Skeletal muscle satellite cell (primary cell): ENCODE measurements at regions not wholly inside any gene's neighbourhood (a gene's known extent, or its start where the extent isn't known, plus 50 kb on each side); places are given as distances from the start of the nearest gene placed in this dataset.
A peak's percentile ranks its signal among the peaks of the same experiment; 100 is the strongest.

ENCODE experiments used
- H3K27me3 ChIP-seq: 2 replicates; pipeline ENCODE4 v1.7.0; 2013; ENCODE audit warnings: low read length; ENCODE audit not compliant: control insufficient read depth, insufficient read depth
- H3K36me3 ChIP-seq: 2 replicates; pipeline ENCODE4 v1.7.0; 2013; ENCODE audit warnings: mild to moderate bottlenecking, control low read depth, low read length; ENCODE audit not compliant: insufficient read depth
- H3K4me1 ChIP-seq: 2 replicates; pipeline ENCODE4 v1.7.0; 2013; ENCODE audit warnings: low read length; ENCODE audit not compliant: control insufficient read depth, insufficient read depth
- H3K4me2 ChIP-seq: 2 replicates; pipeline ENCODE4 v1.7.0; 2013; ENCODE audit warnings: mild to moderate bottlenecking, low read length
- H3K4me3 ChIP-seq: 2 replicates; pipeline ENCODE4 v1.7.0; 2013; ENCODE audit warnings: low read length
- H3K9ac ChIP-seq: 2 replicates; pipeline ENCODE4 v1.7.0; 2013; ENCODE audit warnings: mild to moderate bottlenecking, low read depth, low read length, moderate library complexity
- H3K9me3 ChIP-seq: replicated peaks from 2 replicates; pipeline ENCODE4 v1.7.0; 2013; ENCODE audit warnings: mild to moderate bottlenecking, control low read depth, low read length

DNA sequence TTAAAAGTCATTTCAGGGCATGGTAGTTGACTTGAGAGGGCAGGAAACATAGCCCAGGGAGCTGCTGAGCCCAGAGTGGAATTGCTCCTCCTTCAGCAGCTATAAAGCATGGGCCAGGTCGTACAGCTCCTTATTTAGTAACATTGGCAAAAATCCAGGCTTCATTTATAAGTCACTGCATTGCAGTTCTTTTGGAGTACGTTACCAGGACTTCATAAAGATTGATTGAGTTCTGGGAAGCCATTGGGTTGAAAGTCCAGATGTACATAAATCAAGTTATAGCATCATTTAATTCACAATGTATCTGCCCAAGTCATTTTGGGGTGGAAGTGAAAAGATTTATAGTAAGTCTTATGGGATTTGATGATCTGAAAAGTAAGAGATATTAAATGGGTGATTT, 53.0 kb upstream of the ANKEF1 start:
- H3K36me3 ChIP-seq, result no peaks in the 10 kb centered on the region
- no peak overlapping the region for H3K4me3 ChIP-seq
- no peaks in the 10 kb centered on the region for H3K9me3 ChIP-seq
- H3K9ac ChIP-seq, result no peak overlapping the region
- H3K4me1 ChIP-seq, result no peaks in the 10 kb centered on the region
- H3K27me3 ChIP-seq, result peaks cover 5% of the 10 kb centered on the region
- H3K4me2 ChIP-seq, result no peak overlapping the region

- no peak overlapping the region for H3K4me3 ChIP-seq
- no peaks in the 10 kb centered on the region for H3K4me1 ChIP-seq
- no peaks in the 10 kb centered on the region for H3K9me3 ChIP-seq
- no peaks in the 10 kb centered on the region for H3K36me3 ChIP-seq
- peak overlapping the region; percentile 9 for H3K9ac ChIP-seq
- H3K4me2 ChIP-seq, result peak overlapping the region; percentile 35
- H3K27me3 ChIP-seq, result peaks cover 16% of the 10 kb centered on the region
Observed at GRCh38 chr20:9978397-9979004, 56.3 kb upstream of the ANKEF1 start.

- Histone ChIP-seq H3K9ac (no peak overlapping the region), H3K9me3 (no peaks in the 10 kb centered on the region), H3K4me3 (no peak overlapping the region), H3K4me2 (no peak overlapping the region), H3K4me1 (no peaks in the 10 kb centered on the region), H3K27me3 (peaks cover 16% of the 10 kb centered on the region), H3K36me3 (no peaks in the 10 kb centered on the region)
Observed at GRCh38 chr20:9977629-9978028, 57.2 kb upstream of the ANKEF1 start.

DNA sequence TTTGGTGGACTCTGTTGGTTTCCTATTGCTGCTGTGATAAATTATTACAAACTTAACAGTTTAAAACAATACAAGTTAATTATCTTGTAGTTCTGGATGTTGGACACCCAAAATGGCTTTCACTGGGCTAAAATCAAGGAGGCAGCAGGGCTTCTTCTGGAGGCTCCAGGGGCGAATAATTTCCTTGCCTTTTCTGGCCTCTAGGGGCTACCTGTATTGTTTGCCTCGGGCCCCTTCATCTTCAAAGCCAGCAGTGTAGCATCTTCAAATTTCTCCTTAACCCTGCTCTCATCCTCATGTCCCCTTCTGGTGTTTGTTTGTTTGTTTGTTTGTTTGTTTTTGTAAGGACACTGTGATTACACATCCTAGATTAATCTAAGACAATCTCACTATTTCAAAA, 60.5 kb upstream of the ANKEF1 start:
- no peak overlapping the region for H3K9ac ChIP-seq
- H3K9me3 ChIP-seq, result no peaks in the 10 kb centered on the region
- H3K4me1 ChIP-seq, result no peaks in the 10 kb centered on the region
- H3K4me3 ChIP-seq, result no peak overlapping the region
- H3K36me3 ChIP-seq, result no peaks in the 10 kb centered on the region
- peaks cover 20% of the 10 kb centered on the region for H3K27me3 ChIP-seq
- H3K4me2 ChIP-seq, result no peak overlapping the region

DNA sequence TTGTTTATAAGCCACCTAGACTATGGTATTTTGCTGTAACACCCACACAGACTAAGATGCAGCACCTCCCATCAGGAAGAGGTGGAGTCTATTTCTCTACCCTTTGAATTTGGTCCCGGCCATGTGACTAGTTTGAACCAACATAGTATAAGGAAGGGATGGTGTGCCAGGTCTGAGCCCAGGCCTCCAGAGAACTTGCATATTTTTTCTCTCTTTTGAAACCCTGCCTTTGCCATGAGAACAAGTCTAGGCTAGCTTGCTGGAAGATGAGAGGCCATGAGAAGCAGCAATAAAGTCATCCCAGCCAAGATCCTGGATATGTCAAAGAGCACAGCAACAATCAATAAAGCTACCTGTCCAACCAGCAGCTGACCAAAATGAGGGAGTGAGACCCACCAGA, 63.0 kb upstream of the ANKEF1 start:
- peaks cover 32% of the 10 kb centered on the region for H3K27me3 ChIP-seq
- no peak overlapping the region for H3K4me3 ChIP-seq
- H3K4me1 ChIP-seq, result no peaks in the 10 kb centered on the region
- no peaks in the 10 kb centered on the region for H3K36me3 ChIP-seq
- H3K4me2 ChIP-seq, result no peak overlapping the region
- H3K9me3 ChIP-seq, result no peaks in the 10 kb centered on the region
- no peak overlapping the region for H3K9ac ChIP-seq

GRCh38 chr20:9969626-9970025, 65.2 kb upstream of the ANKEF1 start:
- Histone ChIP-seq H3K27me3 (peaks cover 24% of the 10 kb centered on the region), H3K9ac (no peak overlapping the region), H3K9me3 (no peaks in the 10 kb centered on the region), H3K4me1 (no peaks in the 10 kb centered on the region), H3K4me3 (no peak overlapping the region), H3K36me3 (no peaks in the 10 kb centered on the region), H3K4me2 (no peak overlapping the region)

DNA sequence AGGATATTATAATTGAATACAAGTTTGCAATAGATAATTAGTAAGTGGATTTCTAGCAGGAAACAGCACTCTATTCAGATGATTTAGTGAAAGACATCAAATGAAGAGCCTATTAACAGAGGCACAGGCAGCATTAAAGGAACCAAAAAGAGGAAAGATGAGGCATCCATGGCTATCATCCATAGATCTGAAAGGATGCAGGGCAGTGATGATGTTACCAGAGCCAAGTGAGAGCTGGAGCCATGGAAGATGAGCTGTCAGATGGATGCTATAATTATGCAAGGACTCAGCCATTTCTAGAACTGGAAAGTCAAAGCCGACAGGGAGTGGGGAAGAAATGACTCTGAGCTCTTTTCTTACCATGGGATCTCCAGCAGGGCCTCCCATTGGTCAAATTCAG, 66.8 kb upstream of the ANKEF1 start:
- Histone ChIP-seq H3K27me3 (peaks cover 24% of the 10 kb centered on the region), H3K4me1 (no peaks in the 10 kb centered on the region), H3K9me3 (no peaks in the 10 kb centered on the region), H3K36me3 (no peaks in the 10 kb centered on the region), H3K4me2 (no peak overlapping the region), H3K9ac (no peak overlapping the region), H3K4me3 (no peak overlapping the region)

GRCh38 chr20:9966966-9967365, 67.8 kb upstream of the ANKEF1 start:
- H3K9ac ChIP-seq, result no peak overlapping the region
- no peaks in the 10 kb centered on the region for H3K36me3 ChIP-seq
- H3K4me1 ChIP-seq, result no peaks in the 10 kb centered on the region
- H3K4me3 ChIP-seq, result no peak overlapping the region
- H3K27me3 ChIP-seq, result peaks cover 24% of the 10 kb centered on the region
- H3K4me2 ChIP-seq, result no peak overlapping the region
- no peaks in the 10 kb centered on the region for H3K9me3 ChIP-seq

GRCh38 chr20:9963029-9963428, 71.8 kb upstream of the ANKEF1 start:
- no peaks in the 10 kb centered on the region for H3K9me3 ChIP-seq
- H3K27me3 ChIP-seq, result peaks cover 17% of the 10 kb centered on the region
- H3K36me3 ChIP-seq, result no peaks in the 10 kb centered on the region
- H3K4me3 ChIP-seq, result no peak overlapping the region
- no peaks in the 10 kb centered on the region for H3K4me1 ChIP-seq
- H3K4me2 ChIP-seq, result no peak overlapping the region
- no peak overlapping the region for H3K9ac ChIP-seq

- Histone ChIP-seq H3K4me3 (no peak overlapping the region), H3K9ac (no peak overlapping the region), H3K9me3 (no peaks in the 10 kb centered on the region), H3K27me3 (peaks cover 10% of the 10 kb centered on the region), H3K36me3 (no peaks in the 10 kb centered on the region), H3K4me2 (no peak overlapping the region), H3K4me1 (no peaks in the 10 kb centered on the region)
Observed at GRCh38 chr20:9958693-9959092, 76.1 kb upstream of the ANKEF1 start.

DNA sequence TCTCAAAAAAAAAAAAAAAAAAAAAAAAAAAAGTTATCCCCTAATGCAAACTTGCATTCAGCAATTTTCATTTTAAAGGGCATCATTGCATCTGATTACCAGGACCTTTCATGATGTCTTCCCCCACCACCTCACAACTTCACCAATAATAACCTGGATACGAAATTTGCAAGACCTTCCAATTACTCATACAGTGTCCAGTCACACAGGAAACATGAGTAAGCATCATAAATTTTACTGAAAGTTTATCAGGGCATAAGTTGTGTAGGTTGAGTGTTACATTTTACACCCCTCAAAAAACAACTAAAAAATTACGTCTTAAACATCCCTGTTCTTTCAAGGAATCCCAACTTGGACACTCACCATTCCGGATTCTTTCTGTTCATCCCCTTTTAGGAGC, 79.1 kb upstream of the ANKEF1 start:
- H3K4me1 ChIP-seq, result no peaks in the 10 kb centered on the region
- no peak overlapping the region for H3K4me2 ChIP-seq
- no peaks in the 10 kb centered on the region for H3K9me3 ChIP-seq
- no peak overlapping the region for H3K4me3 ChIP-seq
- H3K27me3 ChIP-seq, result peaks cover 8% of the 10 kb centered on the region
- H3K9ac ChIP-seq, result no peak overlapping the region
- no peaks in the 10 kb centered on the region for H3K36me3 ChIP-seq

DNA sequence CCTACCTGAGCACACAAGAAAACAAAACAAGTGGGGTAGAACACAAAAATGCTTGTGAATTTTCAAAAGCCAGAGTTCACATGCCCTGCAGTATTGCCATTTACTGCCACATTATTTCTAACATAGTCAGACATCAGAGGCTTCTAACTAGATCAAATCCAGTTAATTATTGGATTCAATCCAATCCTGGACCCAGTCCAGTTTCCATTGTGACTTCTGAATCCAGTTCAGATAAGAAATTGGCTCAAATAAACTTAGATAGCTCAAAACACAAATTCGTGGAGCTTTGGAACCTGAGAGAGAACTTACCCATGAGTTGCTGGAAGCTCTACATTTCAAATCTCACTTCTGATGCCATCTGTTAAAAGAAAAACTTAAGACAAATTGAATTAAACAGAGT, 85.2 kb upstream of the ANKEF1 start:
- H3K4me2 ChIP-seq, result no peak overlapping the region
- no peak overlapping the region for H3K9ac ChIP-seq
- peaks cover 9% of the 10 kb centered on the region for H3K27me3 ChIP-seq
- H3K4me3 ChIP-seq, result no peak overlapping the region
- no peaks in the 10 kb centered on the region for H3K9me3 ChIP-seq
- no peaks in the 10 kb centered on the region for H3K4me1 ChIP-seq
- no peaks in the 10 kb centered on the region for H3K36me3 ChIP-seq
